ENCODE measurements at regions not wholly inside any gene's neighbourhood (a gene's known extent, or its start where the extent isn't known, plus 50 kb on each side); places are given as distances from the start of the nearest gene placed in this dataset.

DNA sequence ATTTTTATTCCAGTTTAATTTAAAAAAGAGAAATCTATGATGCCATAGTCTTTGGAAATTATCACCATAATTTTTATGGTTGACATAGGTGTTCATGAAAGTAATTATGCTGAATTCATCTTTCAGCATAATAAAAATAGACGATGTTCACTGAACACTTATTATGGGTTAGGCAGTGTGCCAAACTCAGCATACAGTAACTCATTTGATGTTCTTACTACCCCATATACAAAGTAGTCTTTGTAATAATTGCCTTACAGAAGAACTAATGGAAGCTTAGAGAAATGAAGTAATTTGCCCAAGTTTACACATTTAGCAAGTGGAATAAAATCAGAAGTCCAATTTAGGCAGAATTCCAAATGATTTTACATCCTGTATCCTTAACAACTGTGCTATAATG is 852.2 kb upstream of the GOT2 start:
- Histone ChIP-seq H4K20me1 (ENCODE audit: insufficient read depth) (no peaks in the 10 kb centered on the region), H3K79me2 (replicated peaks; ENCODE audit: insufficient read depth, low read length) (no peaks in the 10 kb centered on the region), H3K36me3 (ENCODE audit: insufficient read depth, low read length) (no peaks in the 10 kb centered on the region), H3K9ac (ENCODE audit: low read length) (no peak overlapping the region), H3K9me2 (ENCODE audit: insufficient read depth, low read length) (no peaks in the 10 kb centered on the region), H3K4me2 (ENCODE audit: low read length) (no peak overlapping the region), H3K9me3 (ENCODE audit: low read length) (no peaks in the 10 kb centered on the region), H2AFZ (ENCODE audit: low read depth, low read length) (no peak overlapping the region), H3K27ac (ENCODE audit: low read length) (no peak overlapping the region), H3F3A (ENCODE audit: insufficient read depth, low read length, poor library complexity, severe bottlenecking) (no peaks in the 10 kb centered on the region), H3K4me3 (ENCODE audit: low read length) (no peak overlapping the region), H3K27me3 (ENCODE audit: insufficient read depth, low read depth, low read length) (no peaks in the 10 kb centered on the region)
- TF ChIP-seq TAF1 (IDR thresholded peaks at IDR 0.05; ENCODE audit: low read depth), result no peak
- TF ChIP-seq, protein P1, sequence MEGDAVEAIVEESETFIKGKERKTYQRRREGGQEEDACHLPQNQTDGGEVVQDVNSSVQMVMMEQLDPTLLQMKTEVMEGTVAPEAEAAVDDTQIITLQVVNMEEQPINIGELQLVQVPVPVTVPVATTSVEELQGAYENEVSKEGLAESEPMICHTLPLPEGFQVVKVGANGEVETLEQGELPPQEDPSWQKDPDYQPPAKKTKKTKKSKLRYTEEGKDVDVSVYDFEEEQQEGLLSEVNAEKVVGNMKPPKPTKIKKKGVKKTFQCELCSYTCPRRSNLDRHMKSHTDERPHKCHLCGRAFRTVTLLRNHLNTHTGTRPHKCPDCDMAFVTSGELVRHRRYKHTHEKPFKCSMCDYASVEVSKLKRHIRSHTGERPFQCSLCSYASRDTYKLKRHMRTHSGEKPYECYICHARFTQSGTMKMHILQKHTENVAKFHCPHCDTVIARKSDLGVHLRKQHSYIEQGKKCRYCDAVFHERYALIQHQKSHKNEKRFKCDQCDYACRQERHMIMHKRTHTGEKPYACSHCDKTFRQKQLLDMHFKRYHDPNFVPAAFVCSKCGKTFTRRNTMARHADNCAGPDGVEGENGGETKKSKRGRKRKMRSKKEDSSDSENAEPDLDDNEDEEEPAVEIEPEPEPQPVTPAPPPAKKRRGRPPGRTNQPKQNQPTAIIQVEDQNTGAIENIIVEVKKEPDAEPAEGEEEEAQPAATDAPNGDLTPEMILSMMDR (IDR thresholded peaks at IDR 0.05; ENCODE audit: poor library complexity, severe bottlenecking), result no peak
- TF ChIP-seq, protein P2, sequence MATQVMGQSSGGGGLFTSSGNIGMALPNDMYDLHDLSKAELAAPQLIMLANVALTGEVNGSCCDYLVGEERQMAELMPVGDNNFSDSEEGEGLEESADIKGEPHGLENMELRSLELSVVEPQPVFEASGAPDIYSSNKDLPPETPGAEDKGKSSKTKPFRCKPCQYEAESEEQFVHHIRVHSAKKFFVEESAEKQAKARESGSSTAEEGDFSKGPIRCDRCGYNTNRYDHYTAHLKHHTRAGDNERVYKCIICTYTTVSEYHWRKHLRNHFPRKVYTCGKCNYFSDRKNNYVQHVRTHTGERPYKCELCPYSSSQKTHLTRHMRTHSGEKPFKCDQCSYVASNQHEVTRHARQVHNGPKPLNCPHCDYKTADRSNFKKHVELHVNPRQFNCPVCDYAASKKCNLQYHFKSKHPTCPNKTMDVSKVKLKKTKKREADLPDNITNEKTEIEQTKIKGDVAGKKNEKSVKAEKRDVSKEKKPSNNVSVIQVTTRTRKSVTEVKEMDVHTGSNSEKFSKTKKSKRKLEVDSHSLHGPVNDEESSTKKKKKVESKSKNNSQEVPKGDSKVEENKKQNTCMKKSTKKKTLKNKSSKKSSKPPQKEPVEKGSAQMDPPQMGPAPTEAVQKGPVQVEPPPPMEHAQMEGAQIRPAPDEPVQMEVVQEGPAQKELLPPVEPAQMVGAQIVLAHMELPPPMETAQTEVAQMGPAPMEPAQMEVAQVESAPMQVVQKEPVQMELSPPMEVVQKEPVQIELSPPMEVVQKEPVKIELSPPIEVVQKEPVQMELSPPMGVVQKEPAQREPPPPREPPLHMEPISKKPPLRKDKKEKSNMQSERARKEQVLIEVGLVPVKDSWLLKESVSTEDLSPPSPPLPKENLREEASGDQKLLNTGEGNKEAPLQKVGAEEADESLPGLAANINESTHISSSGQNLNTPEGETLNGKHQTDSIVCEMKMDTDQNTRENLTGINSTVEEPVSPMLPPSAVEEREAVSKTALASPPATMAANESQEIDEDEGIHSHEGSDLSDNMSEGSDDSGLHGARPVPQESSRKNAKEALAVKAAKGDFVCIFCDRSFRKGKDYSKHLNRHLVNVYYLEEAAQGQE (IDR thresholded peaks at IDR 0.05; ENCODE audit: borderline replicate concordance), result no peak
- no peak for TF ChIP-seq RAD21 (conservative IDR thresholded peaks at IDR 0.05)
- TF ChIP-seq SMC3 (conservative IDR thresholded peaks at IDR 0.05; ENCODE audit: poor library complexity), result no peak
- TF ChIP-seq MXI1 (conservative IDR thresholded peaks at IDR 0.05; ENCODE audit: poor library complexity, severe bottlenecking), result no peak
- TF ChIP-seq POLR2AphosphoS5 (IDR thresholded peaks at IDR 0.05), result no peak
- no peak for TF ChIP-seq EZH2 (IDR thresholded peaks at IDR 0.05; ENCODE audit: borderline replicate concordance, insufficient read depth, low read length, poor library complexity, severe bottlenecking)
- TF ChIP-seq EP300 (conservative IDR thresholded peaks at IDR 0.05; ENCODE audit: poor library complexity, severe bottlenecking), result no peak

DNA sequence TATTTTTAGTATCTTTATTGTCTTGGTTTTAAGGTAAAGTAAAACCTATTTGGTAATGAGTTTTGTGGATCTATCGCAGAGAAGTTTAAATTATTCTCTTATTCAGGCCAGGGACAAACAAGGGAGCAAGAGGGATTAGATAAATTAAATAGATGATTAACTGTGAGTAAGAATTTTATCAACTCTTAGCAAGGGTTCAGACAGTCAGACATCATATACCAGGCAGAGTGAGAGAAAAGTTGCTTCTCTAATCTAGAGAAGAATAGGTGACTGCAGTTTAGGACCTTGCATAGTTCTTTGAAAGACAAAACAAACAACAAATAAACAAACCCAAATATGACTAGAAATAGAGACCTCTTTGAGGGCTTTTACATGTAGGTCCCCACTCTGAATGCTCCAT is 840.2 kb upstream of the GOT2 start:
- no peaks in the 10 kb centered on the region for H3K27me3 ChIP-seq (ENCODE audit: insufficient read depth, low read depth, low read length)
- no peak overlapping the region for H3K4me3 ChIP-seq (ENCODE audit: low read length)
- no peaks in the 10 kb centered on the region for H3K79me2 ChIP-seq (replicated peaks; ENCODE audit: insufficient read depth, low read length)
- H2AFZ ChIP-seq (ENCODE audit: low read depth, low read length), result no peak overlapping the region
- H4K20me1 ChIP-seq (ENCODE audit: insufficient read depth), result no peaks in the 10 kb centered on the region
- no peaks in the 10 kb centered on the region for H3K36me3 ChIP-seq (ENCODE audit: insufficient read depth, low read length)
- no peaks in the 10 kb centered on the region for H3K9me2 ChIP-seq (ENCODE audit: insufficient read depth, low read length)
- no peak for TF ChIP-seq EP300 (conservative IDR thresholded peaks at IDR 0.05; ENCODE audit: poor library complexity, severe bottlenecking)
- H3K9ac ChIP-seq (ENCODE audit: low read length), result no peak overlapping the region
- no peak overlapping the region for H3K4me2 ChIP-seq (ENCODE audit: low read length)
- no peak overlapping the region for H3K27ac ChIP-seq (ENCODE audit: low read length)
- no peaks in the 10 kb centered on the region for H3K9me3 ChIP-seq (ENCODE audit: low read length)
- no peaks in the 10 kb centered on the region for H3F3A ChIP-seq (ENCODE audit: insufficient read depth, low read length, poor library complexity, severe bottlenecking)

Data from neural cell (in vitro differentiated cells).